Right forelimb (tissue), 1 donor: ENCODE measurements at regions not wholly inside any gene's neighbourhood (a gene's known extent, or its start where the extent isn't known, plus 50 kb on each side); places are given as distances from the start of the nearest gene placed in this dataset.
"Not testable (repeated sequence)": the region's sequence is repeated elsewhere in the genome, so short reads cannot be mapped to it uniquely, and the experiment has no call there.

Experiments used
- DNase-seq: peaks from one replicate; pipeline ENCODE4 v3.0.0-alpha.2; 2018

- DNase-seq = no peak
These were observed 1422.7 kb downstream of the BRD1 start for GRCh38 chr22:48404801-48405447.

GRCh38 chr22:48403521-48404403, 1423.9 kb downstream of the BRD1 start:
- DNase-seq = no peak

- DNase-seq = no peak
These were observed 1425.1 kb downstream of the BRD1 start for GRCh38 chr22:48402591-48403031.

GRCh38 chr22:48401523-48401922, 1426.2 kb downstream of the BRD1 start:
- DNase-seq = not testable (repeated sequence)

- no peak for DNase-seq
These were observed 1429.3 kb downstream of the BRD1 start for GRCh38 chr22:48398181-48398905.

- no peak for DNase-seq
These were observed 1430.0 kb downstream of the BRD1 start for GRCh38 chr22:48397531-48398180.

GRCh38 chr22:48396785-48397530, 1430.7 kb downstream of the BRD1 start:
- DNase-seq = no peak

GRCh38 chr22:48396091-48396784, 1431.4 kb downstream of the BRD1 start:
- no peak for DNase-seq

GRCh38 chr22:48395201-48395600, 1432.5 kb downstream of the BRD1 start:
- DNase-seq = no peak

- no peak for DNase-seq
These were observed 1432.9 kb downstream of the BRD1 start for GRCh38 chr22:48394787-48395186.

GRCh38 chr22:48393885-48394284, 1433.8 kb downstream of the BRD1 start:
- DNase-seq = no peak

GRCh38 chr22:48393041-48393370, 1434.7 kb downstream of the BRD1 start:
- DNase-seq = no peak

GRCh38 chr22:48391820-48392219, 1435.9 kb downstream of the BRD1 start:
- DNase-seq = no peak

- DNase-seq = no peak
These were observed 1436.4 kb downstream of the BRD1 start for GRCh38 chr22:48391171-48391711.

GRCh38 chr22:48389916-48390315, 1437.8 kb downstream of the BRD1 start:
- no peak for DNase-seq

- no peak for DNase-seq
These were observed 1445.5 kb downstream of the BRD1 start for GRCh38 chr22:48382197-48382596.

GRCh38 chr22:48380016-48380665, 1447.5 kb downstream of the BRD1 start:
- DNase-seq = no peak

- DNase-seq = no peak
These were observed 1448.3 kb downstream of the BRD1 start for GRCh38 chr22:48379371-48379770.

GRCh38 chr22:48378673-48379072, 1449.0 kb downstream of the BRD1 start:
- no peak for DNase-seq

GRCh38 chr22:48376936-48377712, 1450.5 kb downstream of the BRD1 start:
- no peak for DNase-seq
